ENCODE measurements at regions not wholly inside any gene's neighbourhood (a gene's known extent, or its start where the extent isn't known, plus 50 kb on each side); places are given as distances from the start of the nearest gene placed in this dataset. TPM values are rescaled to one million over a fixed set of nuclear protein-coding genes. Genes with fewer than 3 reads are reported as not detected.

GRCh38 chr9:90559075-90560073 is 83.2 kb downstream of the DIRAS2 start:
- BruUV-seq (replicated peaks) = no TSS peak
- CTCF ChIA-PET = no interaction called here
- intact Hi-C loops (cut with micrococcal nuclease; ENCODE audit: unreplicated experiment) = loop anchor here (1.0 kb wide), 1 partner anchor 32 kb away; no protein-coding TSS in a partner anchor
- Histone ChIP-seq H3K27ac (ENCODE audit: low read depth, low read length, poor library complexity, severe bottlenecking) (no peak overlapping the region), H3K9me3 (ENCODE audit: low read depth, low read length, poor library complexity, severe bottlenecking) (no peaks in the 10 kb centered on the region), H3K4me3 (ENCODE audit: low read depth, low read length, poor library complexity, severe bottlenecking) (no peak overlapping the region), H3K36me3 (ENCODE audit: insufficient read depth, low read length, poor library complexity, severe bottlenecking) (no peaks in the 10 kb centered on the region), H3K27me3 (replicated peaks; ENCODE audit: insufficient read depth, low read depth, low read length, poor library complexity) (no peaks in the 10 kb centered on the region), H3K4me1 (ENCODE audit: insufficient read depth, low read length, poor library complexity, severe bottlenecking) (no peaks in the 10 kb centered on the region)
- POLR2A ChIA-PET (ENCODE audit: low non-redundant PET) = no interaction called here
- TF ChIP-seq EZH2 (IDR thresholded peaks at IDR 0.05; ENCODE audit: borderline replicate concordance, low read depth, low read length, poor library complexity, severe bottlenecking) (no peak), CTCF (conservative IDR thresholded peaks at IDR 0.05; ENCODE audit: low read depth, low read length) (no peak)
- no peak for DNase-seq (ENCODE audit: low spot score)

Small RNAs in the stretch of these regions (microRNA-seq; reads per million reads assigned to microRNA genes)
- gene MIR4290 = not detected
